ENCODE measurements at regions not wholly inside any gene's neighbourhood (a gene's known extent, or its start where the extent isn't known, plus 50 kb on each side); places are given as distances from the start of the nearest gene placed in this dataset.
"Not testable (repeated sequence)": the region's sequence is repeated elsewhere in the genome, so short reads cannot be mapped to it uniquely, and the experiment has no call there.

- H3K9me3 Mint-ChIP-seq (ENCODE audit: insufficient read depth); H4K20me1 ChIP-seq (ENCODE audit: control insufficient read depth, insufficient read depth, low read length, poor library complexity, severe bottlenecking); POLR2A ChIA-PET; DNase-seq; H3K4me2 ChIP-seq (replicated peaks; ENCODE audit: low read depth, low read length, poor library complexity, severe bottlenecking); CTCF ChIA-PET; H3K4me3 ChIP-seq (ENCODE audit: control extremely low read depth in 1 of 5, extremely low read depth in 1 of 5, insufficient read depth in 1 of 5, low read depth in 2 of 5, low read length in 4 of 5); H3K9ac ChIP-seq (ENCODE audit: low read length); H3K27me3 ChIP-seq (replicated peaks in 1 of 4; ENCODE audit: control extremely low read depth in 1 of 4, control insufficient read depth in 3 of 4, insufficient read depth in 4 of 4, low read length in 3 of 4); intact Hi-C loops (cut with micrococcal nuclease); H3K4me1 ChIP-seq (ENCODE audit: control insufficient read depth in 2 of 2, insufficient read depth in 2 of 2, low read length in 2 of 2); H3K27ac Mint-ChIP-seq; H3K27ac ChIP-seq (ENCODE audit: low read length in 2 of 2); H3K79me2 ChIP-seq (ENCODE audit: control insufficient read depth, insufficient read depth, low read length); H3K4me3 Mint-ChIP-seq; ATAC-seq (ENCODE audit: low read depth); H3K4me1 Mint-ChIP-seq; H3K27me3 Mint-ChIP-seq; H2AFZ ChIP-seq (ENCODE audit: insufficient read depth, low read depth, low read length, poor library complexity, severe bottlenecking): not testable (repeated sequence)
- H3K36me3 ChIP-seq (replicated peaks in 1 of 2; ENCODE audit: control extremely low read depth in 1 of 2, control insufficient read depth in 1 of 2, extremely low read depth in 1 of 2, insufficient read depth in 2 of 2, low read length in 1 of 2): peaks cover 0 to 13% of the 10 kb centered on the region in 2 experiments
- 97% methylated on average over 7 of the region's 12 CpGs for WGBS (ENCODE audit: insufficient coverage)
- peaks cover 0 to 11% (median 0%) of the 10 kb centered on the region in 3 donors for H3K9me3 ChIP-seq (ENCODE audit: control extremely low read depth in 1 of 3, control insufficient read depth in 2 of 3, insufficient read depth in 1 of 3, low read length in 2 of 3)
These were observed 56.9 kb upstream of the TNK2 start for GRCh38 chr3:195965217-195965616.

- H3K4me3 Mint-ChIP-seq; H3K27me3 Mint-ChIP-seq; H3K9me3 Mint-ChIP-seq (ENCODE audit: insufficient read depth); POLR2A ChIA-PET; H3K36me3 ChIP-seq (replicated peaks in 1 of 2; ENCODE audit: control extremely low read depth in 1 of 2, control insufficient read depth in 1 of 2, extremely low read depth in 1 of 2, insufficient read depth in 2 of 2, low read length in 1 of 2); H3K9ac ChIP-seq (ENCODE audit: low read length); ATAC-seq (ENCODE audit: low read depth); H3K4me1 ChIP-seq (ENCODE audit: control insufficient read depth in 2 of 2, insufficient read depth in 2 of 2, low read length in 2 of 2); H3K27me3 ChIP-seq (replicated peaks in 1 of 4; ENCODE audit: control extremely low read depth in 1 of 4, control insufficient read depth in 3 of 4, insufficient read depth in 4 of 4, low read length in 3 of 4); CTCF ChIA-PET; H3K4me1 Mint-ChIP-seq; H3K4me3 ChIP-seq (ENCODE audit: control extremely low read depth in 1 of 5, extremely low read depth in 1 of 5, insufficient read depth in 1 of 5, low read depth in 2 of 5, low read length in 4 of 5); H3K79me2 ChIP-seq (ENCODE audit: control insufficient read depth, insufficient read depth, low read length); H2AFZ ChIP-seq (ENCODE audit: insufficient read depth, low read depth, low read length, poor library complexity, severe bottlenecking); H3K4me2 ChIP-seq (replicated peaks; ENCODE audit: low read depth, low read length, poor library complexity, severe bottlenecking); H3K27ac ChIP-seq (ENCODE audit: low read length in 2 of 2); intact Hi-C loops (cut with micrococcal nuclease); DNase-seq; H4K20me1 ChIP-seq (ENCODE audit: control insufficient read depth, insufficient read depth, low read length, poor library complexity, severe bottlenecking); H3K27ac Mint-ChIP-seq: not testable (repeated sequence)
- 97% methylated on average over 7 of the region's 15 CpGs for WGBS (ENCODE audit: insufficient coverage)
- peaks cover 0 to 11% (median 0%) of the 10 kb centered on the region in 3 donors for H3K9me3 ChIP-seq (ENCODE audit: control extremely low read depth in 1 of 3, control insufficient read depth in 2 of 3, insufficient read depth in 1 of 3, low read length in 2 of 3)
These were observed 56.2 kb upstream of the TNK2 start for GRCh38 chr3:195964318-195965107.

- H3K36me3 ChIP-seq (replicated peaks in 1 of 2; ENCODE audit: control extremely low read depth in 1 of 2, control insufficient read depth in 1 of 2, extremely low read depth in 1 of 2, insufficient read depth in 2 of 2, low read length in 1 of 2); H3K27ac Mint-ChIP-seq; H3K9ac ChIP-seq (ENCODE audit: low read length); H3K4me1 Mint-ChIP-seq; H3K4me3 ChIP-seq (ENCODE audit: control extremely low read depth in 1 of 5, extremely low read depth in 1 of 5, insufficient read depth in 1 of 5, low read depth in 2 of 5, low read length in 4 of 5); H3K27me3 ChIP-seq (replicated peaks in 1 of 4; ENCODE audit: control extremely low read depth in 1 of 4, control insufficient read depth in 3 of 4, insufficient read depth in 4 of 4, low read length in 3 of 4); ATAC-seq (ENCODE audit: low read depth); DNase-seq; H3K4me2 ChIP-seq (replicated peaks; ENCODE audit: low read depth, low read length, poor library complexity, severe bottlenecking); H3K4me3 Mint-ChIP-seq; intact Hi-C loops (cut with micrococcal nuclease); H3K27me3 Mint-ChIP-seq; H3K9me3 Mint-ChIP-seq (ENCODE audit: insufficient read depth); POLR2A ChIA-PET; H3K27ac ChIP-seq (ENCODE audit: low read length in 2 of 2); CTCF ChIA-PET; H3K4me1 ChIP-seq (ENCODE audit: control insufficient read depth in 2 of 2, insufficient read depth in 2 of 2, low read length in 2 of 2); H2AFZ ChIP-seq (ENCODE audit: insufficient read depth, low read depth, low read length, poor library complexity, severe bottlenecking); H3K79me2 ChIP-seq (ENCODE audit: control insufficient read depth, insufficient read depth, low read length); H4K20me1 ChIP-seq (ENCODE audit: control insufficient read depth, insufficient read depth, low read length, poor library complexity, severe bottlenecking): not testable (repeated sequence)
- 98% methylated on average over 9 of the region's 11 CpGs for WGBS (ENCODE audit: insufficient coverage)
- H3K9me3 ChIP-seq (ENCODE audit: control extremely low read depth in 1 of 3, control insufficient read depth in 2 of 3, insufficient read depth in 1 of 3, low read length in 2 of 3): peaks cover 0 to 11% (median 0%) of the 10 kb centered on the region in 3 donors
These were observed 53.9 kb upstream of the TNK2 start for GRCh38 chr3:195962222-195962621.

All from B cell (primary cell).